ENCODE measurements at regions not wholly inside any gene's neighbourhood (a gene's known extent, or its start where the extent isn't known, plus 50 kb on each side); places are given as distances from the start of the nearest gene placed in this dataset.

GRCh38 chr4:11286533-11286932, 142.2 kb downstream of the HS3ST1 start:
- H2BK15ac ChIP-seq (ENCODE audit: low read depth, low read length), result no peak overlapping the region
- no peak overlapping the region for H2AK9ac ChIP-seq (replicated peaks; ENCODE audit: low read depth, low read length, poor library complexity)
- H3K27ac ChIP-seq (ENCODE audit: insufficient read depth, low read length), result no peak overlapping the region
- DNase-seq (no peak), ATAC-seq (ENCODE audit: low read depth) (no peak)
- no peak overlapping the region for H2BK5ac ChIP-seq (ENCODE audit: low read depth, low read length, poor library complexity, severe bottlenecking)
- no CpG with 5 or more reads among the region's 2 CpGs for WGBS, 2 experiments (ENCODE audit: extremely low coverage in 2 of 2, insufficient read length in 1 of 2)
- H4K20me1 ChIP-seq (ENCODE audit: insufficient read depth, low read length), result no peaks in the 10 kb centered on the region
- H4K5ac ChIP-seq (ENCODE audit: low read depth, low read length), result no peak overlapping the region
- in situ Hi-C loops (cut with MboI; ENCODE audit: low sequenced_read_pairs), result no loop called here
- no peak overlapping the region for H3K56ac ChIP-seq (ENCODE audit: extremely low read depth, insufficient read depth, low read length)
- POLR2A ChIA-PET (ENCODE audit: unreplicated experiment), result no interaction called here
- peaks cover 4% of the 10 kb centered on the region for H3K9me3 ChIP-seq (ENCODE audit: control insufficient read depth, insufficient read depth, low read length)
- BruUV-seq (replicated peaks), result no TSS peak
- TF ChIP-seq CTCF (conservative IDR thresholded peaks at IDR 0.05; ENCODE audit: low read depth, low read length) (no peak), BHLHE40 (IDR thresholded peaks at IDR 0.05; ENCODE audit: low read depth, low read length) (no peak), MAZ (IDR thresholded peaks at IDR 0.05; ENCODE audit: borderline replicate concordance, low read depth, low read length) (no peak), MXI1 (IDR thresholded peaks at IDR 0.05; ENCODE audit: borderline replicate concordance, low read depth, low read length) (no peak), MAFK (IDR thresholded peaks at IDR 0.05; ENCODE audit: low read depth, low read length) (no peak), RFX5 (IDR thresholded peaks at IDR 0.05; ENCODE audit: low read depth, low read length) (no peak), CEBPB (IDR thresholded peaks at IDR 0.05; ENCODE audit: low read depth, low read length) (no peak), FOS (IDR thresholded peaks at IDR 0.05; ENCODE audit: low read depth, low read length) (no peak), USF2 (IDR thresholded peaks at IDR 0.05; ENCODE audit: low read depth, low read length) (no peak), CHD1 (IDR thresholded peaks at IDR 0.05; ENCODE audit: low read depth, low read length) (no peak), ELK1 (IDR thresholded peaks at IDR 0.05; ENCODE audit: borderline replicate concordance, low read depth, low read length) (no peak), NFE2L2 (IDR thresholded peaks at IDR 0.05; ENCODE audit: low read depth, low read length) (no peak), SMC3 (IDR thresholded peaks at IDR 0.05; ENCODE audit: low read depth, low read length) (no peak), RAD21 (IDR thresholded peaks at IDR 0.05; ENCODE audit: low read length) (no peak), RCOR1 (IDR thresholded peaks at IDR 0.05; ENCODE audit: insufficient replicate concordance, low read length) (no peak), POLR2A (IDR thresholded peaks at IDR 0.05; ENCODE audit: low read depth, low read length) (no peak)
- no peak overlapping the region for H3K4me2 ChIP-seq (ENCODE audit: low read depth, low read length)
- no peak overlapping the region for H3K9ac ChIP-seq (ENCODE audit: low read depth, low read length)
- H3K4me3 ChIP-seq (ENCODE audit: insufficient read depth, low read depth, low read length), result no peak overlapping the region
- CTCF ChIA-PET, result no interaction called here
- no peaks in the 10 kb centered on the region for H3K36me3 ChIP-seq (ENCODE audit: control insufficient read depth, insufficient read depth, low read length)
- H3K14ac ChIP-seq (replicated peaks; ENCODE audit: low read depth, low read length), result no peak overlapping the region
- H2AK5ac ChIP-seq (ENCODE audit: low read depth, low read length), result no peak overlapping the region
- H2BK20ac ChIP-seq (ENCODE audit: low read depth, low read length), result no peak overlapping the region
- H3K23ac ChIP-seq (ENCODE audit: low read depth, low read length), result no peak overlapping the region
- H4K8ac ChIP-seq (ENCODE audit: low read depth in 2 of 2, low read length in 2 of 2), result no peak overlapping the region
- no peaks in the 10 kb centered on the region for H3K9me1 ChIP-seq (ENCODE audit: insufficient read depth, low read length)
- no peak overlapping the region for H3K4ac ChIP-seq (ENCODE audit: low read depth, low read length)
- dilution Hi-C loops (cut with HindIII; ENCODE audit: low sequenced_read_pairs, unreplicated experiment), result no loop called here
- H2BK120ac ChIP-seq (ENCODE audit: low read depth, low read length), result no peak overlapping the region
- H3K79me1 ChIP-seq (ENCODE audit: low read depth in 1 of 2, low read length in 2 of 2), result no peaks in the 10 kb centered on the region
- H3K18ac ChIP-seq (ENCODE audit: low read depth, low read length), result no peak overlapping the region
- intact Hi-C loops (cut with micrococcal nuclease), result no loop called here
- H3K4me1 ChIP-seq (ENCODE audit: control insufficient read depth, insufficient read depth, low read length), result no peaks in the 10 kb centered on the region
- no peak overlapping the region for H4K91ac ChIP-seq (ENCODE audit: insufficient read depth, low read depth, low read length)
- H2AFZ ChIP-seq (replicated peaks; ENCODE audit: low read length, poor library complexity), result no peak overlapping the region
- H3K27me3 ChIP-seq (ENCODE audit: control insufficient read depth, insufficient read depth, low read length), result no peaks in the 10 kb centered on the region

Measured in IMR-90 (cell line).